T-helper 1 cell (primary cell): ENCODE measurements at regions not wholly inside any gene's neighbourhood (a gene's known extent, or its start where the extent isn't known, plus 50 kb on each side); places are given as distances from the start of the nearest gene placed in this dataset.

Experiments used
- DNase-seq, 5 donors: peaks; one replicate each; pipeline ENCODE4 v3.0.0-alpha.2; 2012 to 2020

- DNase-seq = no peak
These were observed 102.6 kb upstream of the ITGA4 start for GRCh38 chr2:181354626-181355025.

GRCh38 chr2:181356526-181357130 lies 100.6 kb upstream of the ITGA4 start:
- DNase-seq = no peak

- peak in 1 of 5 donors; percentile 12 for DNase-seq
These were observed 99.2 kb upstream of the ITGA4 start for GRCh38 chr2:181357979-181358378.

- DNase-seq = no peak
These were observed 94.6 kb upstream of the ITGA4 start for GRCh38 chr2:181362561-181362960.

GRCh38 chr2:181363164-181363563 lies 94.0 kb upstream of the ITGA4 start:
- DNase-seq = no peak

GRCh38 chr2:181364492-181365170 lies 92.6 kb upstream of the ITGA4 start:
- DNase-seq = no peak

- no peak for DNase-seq
These were observed 90.5 kb upstream of the ITGA4 start for GRCh38 chr2:181366675-181367175.

- DNase-seq = no peak
These were observed 89.8 kb upstream of the ITGA4 start for GRCh38 chr2:181367411-181367810.

GRCh38 chr2:181367906-181368435 lies 89.2 kb upstream of the ITGA4 start:
- no peak for DNase-seq

GRCh38 chr2:181370126-181370525 lies 87.1 kb upstream of the ITGA4 start:
- DNase-seq = no peak

GRCh38 chr2:181371195-181371594 lies 86.0 kb upstream of the ITGA4 start:
- DNase-seq = no peak

- DNase-seq = no peak
These were observed 85.2 kb upstream of the ITGA4 start for GRCh38 chr2:181371782-181372645.

GRCh38 chr2:181372646-181373040 lies 84.5 kb upstream of the ITGA4 start:
- no peak for DNase-seq

- no peak for DNase-seq
These were observed 82.2 kb upstream of the ITGA4 start for GRCh38 chr2:181374781-181375675.

- DNase-seq = no peak
These were observed 80.7 kb upstream of the ITGA4 start for GRCh38 chr2:181376442-181376841.

GRCh38 chr2:181376999-181377398 lies 80.2 kb upstream of the ITGA4 start:
- DNase-seq = no peak

- no peak for DNase-seq
These were observed 78.7 kb upstream of the ITGA4 start for GRCh38 chr2:181378491-181378890.

- DNase-seq = no peak
These were observed 76.6 kb upstream of the ITGA4 start for GRCh38 chr2:181380581-181380980.

GRCh38 chr2:181384923-181385322 lies 72.3 kb upstream of the ITGA4 start:
- DNase-seq = no peak

GRCh38 chr2:181389524-181389923 lies 67.7 kb upstream of the ITGA4 start:
- DNase-seq = no peak

GRCh38 chr2:181393472-181393871 lies 63.7 kb upstream of the ITGA4 start:
- DNase-seq = peak in 1 of 5 donors; percentile 40
